Loucy (cell line): ENCODE measurements at regions not wholly inside any gene's neighbourhood (a gene's known extent, or its start where the extent isn't known, plus 50 kb on each side); places are given as distances from the start of the nearest gene placed in this dataset.

Experiments used
- H2AFZ ChIP-seq: fragments of 200-600 bp; sonication (generic); 2 replicates; pipeline ENCODE4 v1.6.0; 2016; ENCODE audit warnings: antibody characterized with exemption, mild to moderate bottlenecking, low read length, moderate library complexity
- H3F3A ChIP-seq: fragments of 200-600 bp; 2 replicates; pipeline ENCODE4 v1.6.0; 2016; ENCODE audit warnings: antibody characterized with exemption, low read depth, mild to moderate bottlenecking
- H3K27me3 ChIP-seq: fragments of 200-600 bp; sonication (generic); 2 replicates; pipeline ENCODE4 v1.6.1; 2014; ENCODE audit warnings: low read length, mild to moderate bottlenecking; ENCODE audit not compliant: insufficient read depth, poor library complexity, severe bottlenecking
- H3K36me3 ChIP-seq: fragments of 200-600 bp; sonication (generic); 2 replicates; pipeline ENCODE4 v1.6.1; 2016; ENCODE audit warnings: low read length; ENCODE audit not compliant: insufficient read depth
- H3K4me1 ChIP-seq: fragments of 200-600 bp; sonication (generic); 2 replicates; pipeline ENCODE4 v1.5.1; 2014; ENCODE audit warnings: low read length, mild to moderate bottlenecking; ENCODE audit not compliant: insufficient read depth, poor library complexity, severe bottlenecking
- H3K4me2 ChIP-seq: fragments of 200-600 bp; sonication (generic); 2 replicates; pipeline ENCODE4 v1.6.0; 2014; ENCODE audit warnings: antibody characterized with exemption, low read length, low read depth, mild to moderate bottlenecking; ENCODE audit not compliant: poor library complexity, severe bottlenecking
- H3K4me3 ChIP-seq: fragments of 200-600 bp; sonication (generic); 2 replicates; pipeline ENCODE4 v1.5.1; 2014; ENCODE audit warnings: low read length, mild to moderate bottlenecking, mixed read lengths; ENCODE audit not compliant: poor library complexity, severe bottlenecking
- H3K79me2 ChIP-seq: fragments of 200-600 bp; sonication (generic); 2 replicates; pipeline ENCODE4 v1.6.1; 2014; ENCODE audit warnings: low read length; ENCODE audit not compliant: insufficient read depth
- H3K9ac ChIP-seq: fragments of 200-600 bp; sonication (generic); 2 replicates; pipeline ENCODE4 v1.6.0; 2014; ENCODE audit warnings: mild to moderate bottlenecking, low read depth, low read length, moderate library complexity; ENCODE audit not compliant: poor library complexity, severe bottlenecking
- H3K9me2 ChIP-seq: fragments of 200-600 bp; sonication (generic); replicated peaks from 2 replicates; pipeline ENCODE4 v1.6.1; 2016; ENCODE audit warnings: low read depth, low read length, mixed read lengths
- H3K9me3 ChIP-seq: fragments of 200-600 bp; sonication (generic); 2 replicates; pipeline ENCODE4 v1.6.1; 2014; ENCODE audit warnings: mild to moderate bottlenecking, antibody characterized with exemption, low read length, low read depth; ENCODE audit not compliant: insufficient read depth
- H4K20me1 ChIP-seq: fragments of 200-600 bp; sonication (generic); 2 replicates; pipeline ENCODE4 v1.6.0; 2014; ENCODE audit warnings: antibody characterized with exemption, low read length, mild to moderate bottlenecking; ENCODE audit not compliant: insufficient read depth, poor library complexity, severe bottlenecking
- CTCF ChIP-seq: fragments of 200-600 bp; sonication (generic); conservative IDR thresholded peaks from 2 replicates; pipeline ENCODE4 v1.5.1; 2014; ENCODE audit warnings: mild to moderate bottlenecking, antibody characterized with exemption, low read length
- EZH2phosphoT487 ChIP-seq: fragments of 200-600 bp; IDR thresholded peaks from 2 replicates; pipeline ENCODE4 v1.6.1; 2018; ENCODE audit warnings: antibody characterized with exemption, mild to moderate bottlenecking, moderate library complexity, borderline replicate concordance

GRCh38 chr1:218694085-218694484 lies 348.9 kb downstream of the TGFB2 start:
- no peak overlapping the region for H3K4me2 ChIP-seq

GRCh38 chr1:218694636-218695035 lies 349.5 kb downstream of the TGFB2 start:
- no peaks in the 10 kb centered on the region for H3K9me3 ChIP-seq
- H2AFZ ChIP-seq: no peak overlapping the region
- H3K4me1 ChIP-seq: no peaks in the 10 kb centered on the region
- H3K9ac ChIP-seq: no peak overlapping the region
- no peaks in the 10 kb centered on the region for H3K27me3 ChIP-seq
- no peaks in the 10 kb centered on the region for H3K36me3 ChIP-seq
- H3K4me3 ChIP-seq: no peak overlapping the region
- no peaks in the 10 kb centered on the region for H3K79me2 ChIP-seq
- H3K9me2 ChIP-seq: no peaks in the 10 kb centered on the region
- no peak overlapping the region for H3K4me2 ChIP-seq
- H3F3A ChIP-seq: no peaks in the 10 kb centered on the region
- no peaks in the 10 kb centered on the region for H4K20me1 ChIP-seq
- TF ChIP-seq CTCF: no peak
- TF ChIP-seq EZH2phosphoT487: no peak

More at GRCh38 chr1:218694085-218694484, 348.9 kb downstream of the TGFB2 start:
- no peaks in the 10 kb centered on the region for H3K79me2 ChIP-seq
- H3K9me3 ChIP-seq: no peaks in the 10 kb centered on the region
- H2AFZ ChIP-seq: no peak overlapping the region
- no peaks in the 10 kb centered on the region for H3F3A ChIP-seq
- no peak overlapping the region for H3K4me3 ChIP-seq
- no peaks in the 10 kb centered on the region for H3K36me3 ChIP-seq
- H3K27me3 ChIP-seq: no peaks in the 10 kb centered on the region
- no peaks in the 10 kb centered on the region for H3K4me1 ChIP-seq
- no peak overlapping the region for H3K9ac ChIP-seq
- H3K9me2 ChIP-seq: no peaks in the 10 kb centered on the region
- no peak for TF ChIP-seq EZH2phosphoT487
- TF ChIP-seq CTCF: no peak
- H4K20me1 ChIP-seq: no peaks in the 10 kb centered on the region

GRCh38 chr1:218695525-218695924 lies 350.4 kb downstream of the TGFB2 start:
- Histone ChIP-seq H3K9ac (no peak overlapping the region), H3K27me3 (no peaks in the 10 kb centered on the region), H3K4me1 (no peaks in the 10 kb centered on the region), H3K4me3 (no peak overlapping the region), H3K9me2 (no peaks in the 10 kb centered on the region), H2AFZ (no peak overlapping the region), H3K36me3 (no peaks in the 10 kb centered on the region), H3F3A (no peaks in the 10 kb centered on the region), H4K20me1 (no peaks in the 10 kb centered on the region), H3K9me3 (no peaks in the 10 kb centered on the region), H3K4me2 (no peak overlapping the region), H3K79me2 (no peaks in the 10 kb centered on the region)
- TF ChIP-seq EZH2phosphoT487 (no peak), CTCF (no peak)
